ENCODE measurements at regions not wholly inside any gene's neighbourhood (a gene's known extent, or its start where the extent isn't known, plus 50 kb on each side); places are given as distances from the start of the nearest gene placed in this dataset.

DNA sequence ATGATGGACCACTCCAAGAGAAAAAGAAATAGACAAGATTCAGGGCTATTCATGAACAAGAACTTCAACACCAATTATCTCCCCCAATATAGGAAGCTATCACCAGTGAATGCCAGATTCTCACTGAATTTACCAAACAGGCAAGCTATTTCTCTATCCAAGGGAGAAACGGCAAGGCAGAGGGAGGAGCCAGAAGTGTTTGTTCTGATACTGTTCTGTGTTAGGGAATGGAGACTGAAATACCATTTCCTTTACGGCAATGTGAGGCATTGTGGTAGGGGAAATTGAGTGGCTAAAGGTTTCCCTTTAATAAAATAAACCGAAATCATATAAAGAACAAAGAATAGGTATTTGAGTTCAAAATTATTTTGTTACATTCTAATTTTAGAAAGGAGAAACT lies 68.0 kb upstream of the ALDH1A1 start:
- TF ChIP-seq CTCF (IDR thresholded peaks at IDR 0.05) (no peak), REST (IDR thresholded peaks at IDR 0.05; ENCODE audit: insufficient read depth in 1 of 2, low read depth in 2 of 2, low read length in 1 of 2) (no peak), TCF7L2 (IDR thresholded peaks at IDR 0.05; ENCODE audit: low read depth, low read length) (no peak), POLR2AphosphoS5 (IDR thresholded peaks at IDR 0.05; ENCODE audit: low read depth, low read length) (no peak), SIN3A (IDR thresholded peaks at IDR 0.05; ENCODE audit: borderline replicate concordance, insufficient read depth, low read depth, low read length) (no peak)

All from Panc1 (cell line).